Transverse colon (tissue), 4 donors: ENCODE measurements at regions not wholly inside any gene's neighbourhood (a gene's known extent, or its start where the extent isn't known, plus 50 kb on each side); places are given as distances from the start of the nearest gene placed in this dataset.

Experiments
- EP300 ChIP-seq: sonication (generic); formaldehyde crosslinking; IDR thresholded peaks from one replicate; pipeline ENCODE4 v1.6.1; 2017; ENCODE audit warnings: antibody characterized with exemption, low read depth
- POLR2A ChIP-seq: fragments of 450-650 bp; IDR thresholded peaks from one replicate; pipeline ENCODE4 v1.6.1; 2016; ENCODE audit warnings: antibody characterized with exemption, mild to moderate bottlenecking, moderate library complexity
- POLR2AphosphoS5 ChIP-seq, 3 donors: sonication (generic); formaldehyde crosslinking; IDR thresholded peaks; one replicate each; pipeline ENCODE4 v1.6.1; 2016; ENCODE audit warnings: antibody characterized with exemption in 3 of 3
- TF ChIP-seq, protein P1 (sequence below), 5 experiments: fragments of 200-600 bp in 3 of 5; fragments of 450-650 bp in 2 of 5; sonication (generic) in 3 of 5; IDR thresholded peaks; 1 replicate in 2 of 5; 2 replicates in 3 of 5; pipeline ENCODE4 v1.5.1; 2016 to 2017; ENCODE audit warnings: antibody characterized with exemption in 5 of 5, inconsistent platforms in 3 of 5, mild to moderate bottlenecking in 2 of 5, moderate library complexity in 1 of 5

GRCh38 chr6:101069191-101069795 is 188.2 kb upstream of the ASCC3 start:
- TF ChIP-seq, protein P1, sequence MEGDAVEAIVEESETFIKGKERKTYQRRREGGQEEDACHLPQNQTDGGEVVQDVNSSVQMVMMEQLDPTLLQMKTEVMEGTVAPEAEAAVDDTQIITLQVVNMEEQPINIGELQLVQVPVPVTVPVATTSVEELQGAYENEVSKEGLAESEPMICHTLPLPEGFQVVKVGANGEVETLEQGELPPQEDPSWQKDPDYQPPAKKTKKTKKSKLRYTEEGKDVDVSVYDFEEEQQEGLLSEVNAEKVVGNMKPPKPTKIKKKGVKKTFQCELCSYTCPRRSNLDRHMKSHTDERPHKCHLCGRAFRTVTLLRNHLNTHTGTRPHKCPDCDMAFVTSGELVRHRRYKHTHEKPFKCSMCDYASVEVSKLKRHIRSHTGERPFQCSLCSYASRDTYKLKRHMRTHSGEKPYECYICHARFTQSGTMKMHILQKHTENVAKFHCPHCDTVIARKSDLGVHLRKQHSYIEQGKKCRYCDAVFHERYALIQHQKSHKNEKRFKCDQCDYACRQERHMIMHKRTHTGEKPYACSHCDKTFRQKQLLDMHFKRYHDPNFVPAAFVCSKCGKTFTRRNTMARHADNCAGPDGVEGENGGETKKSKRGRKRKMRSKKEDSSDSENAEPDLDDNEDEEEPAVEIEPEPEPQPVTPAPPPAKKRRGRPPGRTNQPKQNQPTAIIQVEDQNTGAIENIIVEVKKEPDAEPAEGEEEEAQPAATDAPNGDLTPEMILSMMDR (IDR thresholded peaks at IDR 0.05), result no peak
- TF ChIP-seq EP300, result no peak
- no peak for TF ChIP-seq POLR2A
- TF ChIP-seq POLR2AphosphoS5 (IDR thresholded peaks at IDR 0.05), result no peak
